ENCODE measurements at regions not wholly inside any gene's neighbourhood (a gene's known extent, or its start where the extent isn't known, plus 50 kb on each side); places are given as distances from the start of the nearest gene placed in this dataset.

GRCh38 chr1:110779636-110780035, 93.3 kb upstream of the CD53 start:
- TF ChIP-seq CTCF (IDR thresholded peaks at IDR 0.05; ENCODE audit: borderline replicate concordance, control extremely low read depth, extremely low read depth, insufficient read depth, missing control alignments), result no peak
- DNase-seq (ENCODE audit: low spot score), result no peak
- in situ Hi-C loops (cut with MboI; ENCODE audit: low sequenced_read_pairs, unreplicated experiment), result loop anchor here (5.0 to 10.0 kb wide), 2 partner anchors 162 to 215 kb away; no protein-coding TSS in a partner anchor

- in situ Hi-C loops (cut with MboI; ENCODE audit: low sequenced_read_pairs, unreplicated experiment), result no loop called here
- no peak for TF ChIP-seq CTCF (IDR thresholded peaks at IDR 0.05; ENCODE audit: borderline replicate concordance, control extremely low read depth, extremely low read depth, insufficient read depth, missing control alignments)
- no peak for DNase-seq (ENCODE audit: low spot score)
These were observed 94.1 kb upstream of the CD53 start for GRCh38 chr1:110778821-110779220.

- DNase-seq (ENCODE audit: low spot score), result no peak
- in situ Hi-C loops (cut with MboI; ENCODE audit: low sequenced_read_pairs, unreplicated experiment), result no loop called here
- no peak for TF ChIP-seq CTCF (IDR thresholded peaks at IDR 0.05; ENCODE audit: borderline replicate concordance, control extremely low read depth, extremely low read depth, insufficient read depth, missing control alignments)
These were observed 95.7 kb upstream of the CD53 start for GRCh38 chr1:110777228-110777627.

DNA sequence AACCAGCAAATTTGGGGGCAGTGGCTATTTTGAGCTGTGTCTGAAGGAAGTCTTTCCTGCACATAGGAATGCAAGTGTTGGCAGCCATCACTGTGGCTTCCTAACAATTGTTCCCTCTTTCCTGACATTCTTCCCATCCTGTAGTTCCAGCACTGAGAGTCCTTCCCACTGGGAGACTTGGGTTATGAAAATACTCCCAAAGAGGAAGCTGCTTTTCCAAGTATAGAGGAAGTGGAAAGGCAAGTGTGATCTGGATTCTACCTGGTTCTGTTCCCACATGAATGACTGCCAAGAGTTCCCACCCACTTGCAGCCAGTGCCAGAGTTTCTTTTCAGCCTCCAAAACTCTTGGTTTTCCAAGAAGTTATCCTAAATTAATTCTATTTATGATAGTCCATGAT, 98.5 kb upstream of the CD53 start:
- in situ Hi-C loops (cut with MboI; ENCODE audit: low sequenced_read_pairs, unreplicated experiment), result no loop called here
- no peak for TF ChIP-seq CTCF (IDR thresholded peaks at IDR 0.05; ENCODE audit: borderline replicate concordance, control extremely low read depth, extremely low read depth, insufficient read depth, missing control alignments)

GRCh38 chr1:110773813-110774212, 99.1 kb upstream of the KCNA3 start:
- no peak for DNase-seq (ENCODE audit: low spot score)
- TF ChIP-seq CTCF (IDR thresholded peaks at IDR 0.05; ENCODE audit: borderline replicate concordance, control extremely low read depth, extremely low read depth, insufficient read depth, missing control alignments), result no peak
- in situ Hi-C loops (cut with MboI; ENCODE audit: low sequenced_read_pairs, unreplicated experiment), result no loop called here

More for the DNA sequence above, 98.5 kb upstream of the CD53 start:
- DNase-seq (ENCODE audit: low spot score), result no peak

DNA sequence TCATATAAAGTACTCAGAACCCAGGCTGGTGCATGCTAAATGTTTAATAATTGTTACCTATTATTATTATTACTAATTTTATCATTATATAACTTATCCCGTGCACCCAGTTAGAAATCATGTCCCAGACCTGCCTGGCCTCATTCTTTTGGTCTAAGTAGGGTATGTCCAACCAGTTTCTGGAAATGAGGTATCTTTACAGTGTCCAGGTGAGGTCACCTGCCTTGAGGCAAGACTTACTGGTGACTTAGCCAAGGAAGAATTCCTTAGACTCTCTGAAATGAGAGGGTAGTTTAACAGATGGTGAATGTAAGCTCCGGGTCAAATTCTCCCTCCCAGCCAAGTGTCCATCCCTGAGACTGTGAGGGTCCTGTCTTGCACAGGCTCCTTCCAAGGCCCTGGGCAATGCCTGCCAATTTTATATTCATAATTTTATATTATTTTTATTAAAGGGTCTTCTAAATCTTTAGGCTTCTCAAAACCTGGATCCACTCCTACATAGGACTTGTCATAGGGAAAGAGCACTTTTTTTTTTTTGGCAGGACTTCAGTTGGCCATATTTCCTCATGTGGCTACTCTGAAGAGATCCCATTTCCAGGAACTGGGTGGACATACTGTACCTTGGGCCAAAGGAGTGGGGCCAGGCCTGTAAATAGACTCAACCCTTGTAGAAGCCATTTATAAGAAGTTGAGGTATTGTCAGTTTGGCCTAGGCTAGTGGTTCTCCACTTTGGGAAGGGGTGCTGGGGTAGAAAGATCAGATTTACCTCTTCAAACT, 96.7 kb upstream of the KCNA3 start:
- in situ Hi-C loops (cut with MboI; ENCODE audit: low sequenced_read_pairs, unreplicated experiment), result no loop called here
- no peak for TF ChIP-seq CTCF (IDR thresholded peaks at IDR 0.05; ENCODE audit: borderline replicate concordance, control extremely low read depth, extremely low read depth, insufficient read depth, missing control alignments)
- DNase-seq (ENCODE audit: low spot score), result no peak

Measured in GM13976 (cell line).